WTC11 (cell line): ENCODE measurements at regions not wholly inside any gene's neighbourhood (a gene's known extent, or its start where the extent isn't known, plus 50 kb on each side); places are given as distances from the start of the nearest gene placed in this dataset.

Source experiments
- ARID4B ChIP-seq: sonication (generic); formaldehyde crosslinking; IDR thresholded peaks from 2 replicates; pipeline ENCODE4 v1.8.0; 2023; ENCODE audit warnings: missing genetic modification reagents, mild to moderate bottlenecking, borderline replicate concordance
- CTCF ChIP-seq: fragments of 200-600 bp; IDR thresholded peaks from 2 replicates; pipeline ENCODE4 v1.8.0; 2022; ENCODE audit warnings: antibody characterized with exemption
- E2F4 ChIP-seq: sonication (generic); formaldehyde crosslinking; IDR thresholded peaks from 2 replicates; pipeline ENCODE4 v1.8.1; 2022; ENCODE audit warnings: low read depth, mild to moderate bottlenecking, moderate library complexity, missing genetic modification reagents, borderline replicate concordance
- FOXK1 ChIP-seq: sonication (generic); formaldehyde crosslinking; IDR thresholded peaks from 2 replicates; pipeline ENCODE4 v1.8.0; 2022; ENCODE audit warnings: mild to moderate bottlenecking, moderate library complexity, missing genetic modification reagents
- IRF1 ChIP-seq: sonication (generic); formaldehyde crosslinking; IDR thresholded peaks from 2 replicates; pipeline ENCODE4 v1.8.0; 2023; ENCODE audit warnings: missing genetic modification reagents
- JUN ChIP-seq: sonication (generic); formaldehyde crosslinking; IDR thresholded peaks from 2 replicates; pipeline ENCODE4 v1.8.0; 2023; ENCODE audit warnings: mild to moderate bottlenecking, missing genetic modification reagents
- MAX ChIP-seq: sonication (generic); formaldehyde crosslinking; IDR thresholded peaks from 2 replicates; pipeline ENCODE4 v1.8.0; 2022; ENCODE audit warnings: mild to moderate bottlenecking, missing genetic modification reagents
- MLX ChIP-seq: sonication (generic); formaldehyde crosslinking; IDR thresholded peaks from 2 replicates; pipeline ENCODE4 v1.8.1; 2023; ENCODE audit warnings: mild to moderate bottlenecking, missing genetic modification reagents, moderate library complexity
- NFYB ChIP-seq: sonication (generic); formaldehyde crosslinking; conservative IDR thresholded peaks from 2 replicates; pipeline ENCODE4 v1.8.0; 2022; ENCODE audit warnings: low read depth, missing genetic modification reagents
- PRDM15 ChIP-seq: sonication (generic); formaldehyde crosslinking; IDR thresholded peaks from 2 replicates; pipeline ENCODE4 v1.8.0; 2022; ENCODE audit warnings: missing genetic modification reagents
- USF2 ChIP-seq: sonication (generic); formaldehyde crosslinking; IDR thresholded peaks from 2 replicates; pipeline ENCODE4 v1.8.1; 2023; ENCODE audit warnings: mild to moderate bottlenecking, missing genetic modification reagents, moderate library complexity
- ZNF512 ChIP-seq: sonication (generic); formaldehyde crosslinking; IDR thresholded peaks from 2 replicates; pipeline ENCODE4 v1.8.1; 2022; ENCODE audit warnings: missing genetic modification reagents, borderline replicate concordance

GRCh38 chr11:29449281-29450074 lies 567.4 kb downstream of the KCNA4 start:
- TF ChIP-seq ARID4B (no peak), CTCF (no peak), ZNF512 (CRISPR knock-in tag) (no peak), NFYB (no peak), PRDM15 (no peak), USF2 (CRISPR knock-in tag) (no peak), JUN (no peak), IRF1 (CRISPR knock-in tag) (no peak), E2F4 (CRISPR knock-in tag) (no peak), FOXK1 (CRISPR knock-in tag) (no peak), MAX (CRISPR knock-in tag) (no peak), MLX (CRISPR knock-in tag) (no peak)
